K562 (cell line): ENCODE measurements at regions not wholly inside any gene's neighbourhood (a gene's known extent, or its start where the extent isn't known, plus 50 kb on each side); places are given as distances from the start of the nearest gene placed in this dataset.

Source experiments
- ATAC-seq: fragments of 200-7000 bp; cut with Tn5 transposase; 3 replicates; pipeline ENCODE4 v1.9.1; 2020; ENCODE audit warnings: moderate library complexity
- BruUV-seq: library from RNA; stranded (reverse); fragments of 400-500 nt; replicated peaks from 2 replicates; lab custom pipeline; 2021; lab: Mats Ljungman, UMichigan
- CTCF ChIA-PET: fragments of 300-600 bp; formaldehyde crosslinking; extraction: SDS; loops from one replicate; lab custom pipeline; 2021; ENCODE audit warnings: low intra/inter-chr PET ratio; lab: Yijun Ruan, JAX
- POLR2A ChIA-PET: fragments of 300-600, 350-650 bp; sonication (Branson Sonifier 250); formaldehyde crosslinking; extraction: SDS; loops from one replicate; lab custom pipeline; 2021; ENCODE audit warnings: antibody characterized with exemption, inconsistent platforms; lab: Yijun Ruan, JAX
- DNase-seq, 4 experiments: peaks; one replicate each; pipeline versions ENCODE4 v3.0.0 to v3.0.0-alpha.2; 2011 to 2018; ENCODE audit warnings: low spot score in 3 of 4, mixed read lengths in 3 of 4; ENCODE audit errors: extremely low read depth in 1 of 4
- FAIRE-seq: peaks from 2 replicates; lab custom pipeline; 2011; peaks lifted over from hg19 to GRCh38; lab: Jason Lieb, UNC
- H2AFZ ChIP-seq: 2 replicates; pipeline ENCODE4 v1.6.0; 2011; ENCODE audit warnings: low read depth, low read length, control low read depth, inconsistent platforms
- H3K27ac ChIP-seq: fragments of 200-600 bp; 3 replicates; pipeline ENCODE4 v1.8.0; 2011; ENCODE audit warnings: low read depth, mild to moderate bottlenecking, control low read depth, inconsistent platforms, low read length, moderate library complexity, mixed read lengths; ENCODE audit errors: extremely low read depth
- H3K27me3 ChIP-seq, 2 experiments: fragments of 300-600 bp in 1 of 2; 2 replicates in 1 of 2; 3 replicates in 1 of 2; pipeline versions ENCODE4 v1.6.0 to v1.8.0; 2011; ENCODE audit warnings: inconsistent platforms in 2 of 2, low read length in 2 of 2, mild to moderate bottlenecking in 1 of 2, mixed read lengths in 1 of 2, moderate library complexity in 1 of 2; ENCODE audit not compliant: control insufficient read depth in 2 of 2, insufficient read depth in 2 of 2
- H3K36me3 ChIP-seq: fragments of 300-600 bp; 3 replicates; pipeline ENCODE4 v1.8.0; 2011; ENCODE audit warnings: mild to moderate bottlenecking, low read length, inconsistent platforms; ENCODE audit not compliant: control insufficient read depth, insufficient read depth
- H3K4me1 ChIP-seq, 2 experiments: fragments of 200-600 bp in 1 of 2; replicated peaks in 1 of 2; 2 replicates in 1 of 2; 3 replicates in 1 of 2; pipeline versions ENCODE4 v1.5.1 to v1.8.0; 2011; ENCODE audit warnings: inconsistent platforms in 2 of 2, low read length in 2 of 2, mild to moderate bottlenecking in 1 of 2, mixed read lengths in 1 of 2, moderate library complexity in 1 of 2; ENCODE audit not compliant: control insufficient read depth in 2 of 2, insufficient read depth in 2 of 2
- H3K4me2 ChIP-seq: 2 replicates; pipeline ENCODE4 v1.6.1; 2011; ENCODE audit warnings: low read length, control low read depth, inconsistent platforms, mixed read lengths; ENCODE audit not compliant: insufficient read depth
- H3K4me3 ChIP-seq: fragments of 200-600 bp; sonication (generic), shearing (Covaris generic); 2 replicates; pipeline ENCODE4 v1.5.1; 2016; ENCODE audit warnings: control low read depth, inconsistent platforms
- H3K79me2 ChIP-seq: fragments of 200-600 bp; 3 replicates; pipeline ENCODE4 v1.8.0; 2011; ENCODE audit warnings: low read length, inconsistent platforms; ENCODE audit not compliant: control insufficient read depth, insufficient read depth
- H3K9ac ChIP-seq, 2 experiments: 2 replicates each; pipeline versions ENCODE4 v1.6.0 to v1.6.1; 2011; ENCODE audit warnings: low read depth in 2 of 2, low read length in 2 of 2, control low read depth in 1 of 2, inconsistent platforms in 1 of 2, mild to moderate bottlenecking in 1 of 2, mixed read lengths in 1 of 2; ENCODE audit not compliant: insufficient read depth in 1 of 2
- H3K9me1 ChIP-seq: one replicate; pipeline ENCODE4 v1.6.0; 2011; ENCODE audit warnings: inconsistent platforms, mild to moderate bottlenecking, low read length, moderate library complexity; ENCODE audit not compliant: control insufficient read depth, insufficient read depth
- H3K9me3 ChIP-seq: replicated peaks from 2 replicates; pipeline ENCODE4 v1.5.1; 2011; ENCODE audit warnings: low read depth, low read length, inconsistent platforms; ENCODE audit not compliant: control insufficient read depth, insufficient read depth
- H4K20me1 ChIP-seq: replicated peaks from 2 replicates; pipeline ENCODE4 v1.6.1; 2011; ENCODE audit warnings: low read length, inconsistent platforms, mixed read lengths; ENCODE audit not compliant: control insufficient read depth, insufficient read depth
- CHD4 ChIP-seq: fragments of 200-600 bp; sonication (generic); IDR thresholded peaks from 3 replicates; pipeline ENCODE4 v1.6.1; 2012; ENCODE audit warnings: low read depth, mild to moderate bottlenecking, mixed read lengths, low read length, inconsistent platforms; ENCODE audit not compliant: insufficient read depth, insufficient replicate concordance, poor library complexity, severe bottlenecking
- CTCF ChIP-seq, 3 experiments: IDR thresholded peaks in 2 of 3; conservative IDR thresholded peaks in 1 of 3; 2 replicates each; pipeline ENCODE4 v1.5.1; 2011 to 2012; ENCODE audit warnings: low read length in 3 of 3, mild to moderate bottlenecking in 3 of 3, control low read depth in 2 of 3, improper control_type of control experiment in 1 of 3, inconsistent platforms in 1 of 3, low read depth in 1 of 3, mixed read lengths in 1 of 3, moderate library complexity in 1 of 3; ENCODE audit not compliant: insufficient read depth in 2 of 3
- DNMT1 ChIP-seq: fragments of 450-650 bp; IDR thresholded peaks from 2 replicates; pipeline ENCODE4 v1.6.1; 2016; ENCODE audit warnings: antibody characterized with exemption, mild to moderate bottlenecking
- ELF1 ChIP-seq: fragments of 200-800 bp; sonication (Bioruptor generic); IDR thresholded peaks from 2 replicates; pipeline ENCODE4 v1.6.1; 2016; ENCODE audit warnings: missing genetic modification characterization, missing compliant biosample characterization
- FOXJ3 ChIP-seq: sonication (generic); formaldehyde crosslinking; IDR thresholded peaks from 2 replicates; pipeline ENCODE4 v1.4.0; 2020; ENCODE audit warnings: mild to moderate bottlenecking, missing genetic modification reagents
- FOXP1 ChIP-seq: sonication (generic); formaldehyde crosslinking; IDR thresholded peaks from 2 replicates; pipeline ENCODE4 v1.8.0; 2022; ENCODE audit warnings: mild to moderate bottlenecking, missing genetic modification reagents
- MAX ChIP-seq: sonication (generic); formaldehyde crosslinking; IDR thresholded peaks from 2 replicates; pipeline ENCODE4 v1.9.0; 2022; ENCODE audit warnings: mild to moderate bottlenecking, missing genetic modification reagents
- RAD21 ChIP-seq, 2 experiments: fragments of 250-450 bp in 1 of 2; fragments of 450-650 bp in 1 of 2; sonication (Bioruptor Pico) in 1 of 2; formaldehyde crosslinking in 1 of 2; IDR thresholded peaks in 1 of 2; conservative IDR thresholded peaks in 1 of 2; 2 replicates each; pipeline versions ENCODE4 v1.4.0 to v1.8.0; 2020 to 2022; ENCODE audit warnings: mild to moderate bottlenecking in 2 of 2, moderate library complexity in 1 of 2
- RBM25 ChIP-seq: fragments of 200-400 bp; formaldehyde crosslinking; IDR thresholded peaks from 2 replicates; pipeline ENCODE4 v1.6.1; 2018; ENCODE audit warnings: low read length, low read depth, moderate library complexity; ENCODE audit not compliant: severe bottlenecking
- SREBF2 ChIP-seq: sonication (generic); formaldehyde crosslinking; IDR thresholded peaks from 2 replicates; pipeline ENCODE4 v1.4.0; 2020; ENCODE audit warnings: mild to moderate bottlenecking, missing genetic modification reagents
- ZBTB11 ChIP-seq, 3 experiments: fragments of 200-800 bp in 1 of 3; fragments of 250-450 bp in 1 of 3; fragments of 450-650 bp in 1 of 3; sonication (Bioruptor Pico) in 1 of 3; sonication (Bioruptor generic) in 1 of 3; formaldehyde crosslinking in 1 of 3; IDR thresholded peaks; 2 replicates each; pipeline versions ENCODE4 v1.6.1 to v1.8.0; 2016 to 2022; ENCODE audit warnings: mild to moderate bottlenecking in 2 of 3, missing genetic modification characterization in 2 of 3, missing compliant biosample characterization in 1 of 3, moderate library complexity in 1 of 3
- ZEB2 ChIP-seq: fragments of 450-650 bp; IDR thresholded peaks from 2 replicates; pipeline ENCODE4 v1.6.1; 2016
- ZNF41 ChIP-seq: fragments of 250-450 bp; sonication (Bioruptor Pico); conservative IDR thresholded peaks from 2 replicates; pipeline ENCODE4 v1.4.0; 2020; ENCODE audit warnings: mild to moderate bottlenecking
- ZNF511 ChIP-seq: sonication (generic); formaldehyde crosslinking; IDR thresholded peaks from 2 replicates; pipeline ENCODE4 v1.8.0; 2022; ENCODE audit warnings: mild to moderate bottlenecking, missing genetic modification reagents
- in situ Hi-C: fragments of 300-500 bp; cut with MboI; formaldehyde crosslinking; loops from 4 replicates; pipeline ENCODE4 v1.15.0; 2018; ENCODE audit warnings: inconsistent platforms, mixed read lengths
- intact Hi-C: fragments of 100-400 bp; cut with micrococcal nuclease; formaldehyde crosslinking; loops from 2 replicates; pipeline ENCODE4 v1.14.2; 2022

- no peak overlapping the region for H3K9ac ChIP-seq
- intact Hi-C loops (no loop called here), in situ Hi-C loops (no loop called here)
- H3K36me3 ChIP-seq = no peaks in the 10 kb centered on the region
- H4K20me1 ChIP-seq = no peaks in the 10 kb centered on the region
- ChIA-PET POLR2A (no interaction called here), CTCF (no interaction called here)
- H3K9me1 ChIP-seq = no peaks in the 10 kb centered on the region
- H2AFZ ChIP-seq = no peak overlapping the region
- peaks cover 0 to 6% of the 10 kb centered on the region in 2 experiments; a peak in 2 of 5 replicates for H3K27me3 ChIP-seq
- FAIRE-seq (no peak), DNase-seq (no peak), ATAC-seq (no peak)
- no peaks in the 10 kb centered on the region for H3K79me2 ChIP-seq
- H3K27ac ChIP-seq = no peak overlapping the region
- H3K4me2 ChIP-seq = no peak overlapping the region
- BruUV-seq = no TSS peak
- no peak for TF ChIP-seq SREBF2 (CRISPR knock-in tag)
- 0 out of 4 replicates have a peak, but pooled peaks of 1 of the 2 experiments have one; percentile 3 for TF ChIP-seq RAD21 (CRISPR knock-in tag; conservative IDR thresholded peaks at IDR 0.05 in 1 of 2, IDR thresholded peaks at IDR 0.05 in 1 of 2)
- TF ChIP-seq CTCF (IDR thresholded peaks at IDR 0.05 in 2 of 3, conservative IDR thresholded peaks at IDR 0.05 in 1 of 3; ENCODE audit: insufficient read depth in 2 of 3, low read depth in 1 of 3, low read length in 3 of 3) = peak in 1 of 3 experiments; percentile 18; a peak in 1 of 6 replicates
- TF ChIP-seq ZBTB11 (CRISPR knock-in tag; IDR thresholded peaks at IDR 0.05) = no peak
- TF ChIP-seq ZNF511 = no peak
- no peak for TF ChIP-seq ZEB2
- TF ChIP-seq ZNF41 (CRISPR knock-in tag) = no peak
- no peak for TF ChIP-seq FOXJ3 (CRISPR knock-in tag)
- no peak for TF ChIP-seq DNMT1
- peak; percentile 87 for TF ChIP-seq RBM25
- no peak for TF ChIP-seq FOXP1 (CRISPR knock-in tag)
- TF ChIP-seq MAX (CRISPR knock-in tag) = no peak
- no peak for TF ChIP-seq ELF1 (tag)
- TF ChIP-seq CHD4 = no peak
- H3K9me3 ChIP-seq = no peaks in the 10 kb centered on the region
- H3K4me3 ChIP-seq = no peak overlapping the region
- H3K4me1 ChIP-seq = no peaks in the 10 kb centered on the region
Measured at GRCh38 chr6:40249935-40250334, 315.7 kb upstream of the MOCS1 start.
